DND-41 (cell line): ENCODE measurements at regions not wholly inside any gene's neighbourhood (a gene's known extent, or its start where the extent isn't known, plus 50 kb on each side); places are given as distances from the start of the nearest gene placed in this dataset.

Experiments
- CTCF ChIP-seq: IDR thresholded peaks from 2 replicates; pipeline ENCODE4 v1.5.1; 2012; ENCODE audit warnings: borderline replicate concordance, low read length, moderate library complexity, mild to moderate bottlenecking; ENCODE audit not compliant: poor library complexity, severe bottlenecking; ENCODE audit errors: extremely low read depth
- EZH2 ChIP-seq: IDR thresholded peaks from 3 replicates; pipeline ENCODE4 v1.6.1; 2012; ENCODE audit warnings: borderline replicate concordance, low read depth, mild to moderate bottlenecking, moderate library complexity, low read length, inconsistent platforms; ENCODE audit not compliant: severe bottlenecking

DNA sequence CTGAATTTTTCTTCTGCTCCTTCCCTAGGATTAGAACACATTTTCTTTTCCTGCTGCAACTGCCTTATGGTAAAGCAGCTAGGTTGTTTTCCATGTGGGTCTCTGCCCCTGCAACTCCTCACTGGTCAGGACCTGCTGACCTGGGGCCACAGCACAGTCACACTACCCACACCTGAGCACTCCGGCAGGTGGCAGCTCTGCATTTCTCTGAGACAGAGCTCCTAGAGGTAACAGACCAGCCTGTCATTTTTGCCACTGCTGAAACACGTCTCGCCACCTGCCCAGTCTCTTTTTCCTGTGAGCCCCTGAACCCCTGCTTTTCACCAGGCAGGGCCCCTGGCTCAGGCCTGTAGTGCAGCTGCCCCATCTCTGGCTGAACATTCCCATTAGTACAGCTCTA is 609.6 kb downstream of the HINT1 start:
- TF ChIP-seq CTCF (no peak), EZH2 (no peak)
